ENCODE measurements at regions not wholly inside any gene's neighbourhood (a gene's known extent, or its start where the extent isn't known, plus 50 kb on each side); places are given as distances from the start of the nearest gene placed in this dataset.

DNA sequence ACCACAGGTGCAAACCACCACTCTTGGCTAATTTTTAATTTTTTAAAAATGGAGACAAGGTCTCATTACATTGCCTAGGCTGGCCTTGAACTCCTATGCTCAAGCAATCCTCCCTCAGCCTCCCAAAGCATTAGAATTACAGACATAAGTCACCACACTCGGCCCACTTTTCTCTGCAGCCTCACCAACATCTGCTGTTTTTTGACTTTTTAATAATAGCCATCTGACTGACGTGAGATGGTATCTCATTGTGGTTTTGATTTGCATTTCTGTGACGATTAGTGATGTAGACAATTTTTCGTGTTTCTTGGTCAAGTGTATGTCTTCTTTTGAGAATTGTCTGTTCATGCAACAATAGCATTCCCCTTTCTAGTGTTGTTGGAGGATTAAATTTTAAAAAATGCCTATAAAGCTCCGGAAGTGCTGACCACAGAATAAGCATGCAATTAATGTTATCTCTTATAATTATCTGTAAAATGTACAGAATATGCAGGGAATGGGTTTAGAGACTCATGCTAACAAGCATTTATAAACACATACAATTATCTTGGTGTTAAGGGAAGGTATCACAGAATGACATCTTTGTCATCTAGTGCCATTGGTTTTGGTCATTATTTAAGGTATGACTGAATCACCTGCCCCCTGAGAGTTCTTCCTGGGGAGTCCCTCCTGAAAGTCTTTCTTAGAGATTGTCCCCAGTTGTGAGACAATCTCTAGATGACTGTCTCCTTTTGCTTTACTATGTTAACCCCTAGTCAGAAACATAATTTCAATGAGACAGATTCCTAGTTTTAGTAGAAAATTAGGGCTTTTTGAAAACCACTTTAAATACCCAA lies 118.5 kb upstream of the SERTM1 start:
- TF ChIP-seq, protein P1, sequence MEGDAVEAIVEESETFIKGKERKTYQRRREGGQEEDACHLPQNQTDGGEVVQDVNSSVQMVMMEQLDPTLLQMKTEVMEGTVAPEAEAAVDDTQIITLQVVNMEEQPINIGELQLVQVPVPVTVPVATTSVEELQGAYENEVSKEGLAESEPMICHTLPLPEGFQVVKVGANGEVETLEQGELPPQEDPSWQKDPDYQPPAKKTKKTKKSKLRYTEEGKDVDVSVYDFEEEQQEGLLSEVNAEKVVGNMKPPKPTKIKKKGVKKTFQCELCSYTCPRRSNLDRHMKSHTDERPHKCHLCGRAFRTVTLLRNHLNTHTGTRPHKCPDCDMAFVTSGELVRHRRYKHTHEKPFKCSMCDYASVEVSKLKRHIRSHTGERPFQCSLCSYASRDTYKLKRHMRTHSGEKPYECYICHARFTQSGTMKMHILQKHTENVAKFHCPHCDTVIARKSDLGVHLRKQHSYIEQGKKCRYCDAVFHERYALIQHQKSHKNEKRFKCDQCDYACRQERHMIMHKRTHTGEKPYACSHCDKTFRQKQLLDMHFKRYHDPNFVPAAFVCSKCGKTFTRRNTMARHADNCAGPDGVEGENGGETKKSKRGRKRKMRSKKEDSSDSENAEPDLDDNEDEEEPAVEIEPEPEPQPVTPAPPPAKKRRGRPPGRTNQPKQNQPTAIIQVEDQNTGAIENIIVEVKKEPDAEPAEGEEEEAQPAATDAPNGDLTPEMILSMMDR (IDR thresholded peaks at IDR 0.05; ENCODE audit: insufficient read depth, low read depth, low read length): no peak
- ChIA-PET POLR2A (no interaction called here), CTCF (no interaction called here)

GRCh38 chr13:36559375-36559774 lies 114.4 kb upstream of the SERTM1 start:
- no peaks in the 10 kb centered on the region for H3K27me3 ChIP-seq (ENCODE audit: control insufficient read depth, insufficient read depth, low read length)
- no peak for DNase-seq (ENCODE audit: low read depth)
- H3K4me3 ChIP-seq (ENCODE audit: low read depth, low read length): no peak overlapping the region
- ChIA-PET CTCF (no interaction called here), POLR2A (no interaction called here)
- H3K36me3 ChIP-seq (ENCODE audit: control insufficient read depth, insufficient read depth, low read length): no peaks in the 10 kb centered on the region
- TF ChIP-seq, protein P1 (IDR thresholded peaks at IDR 0.05; ENCODE audit: insufficient read depth, low read depth, low read length): no peak

More for the DNA sequence above, 118.5 kb upstream of the SERTM1 start:
- H3K4me3 ChIP-seq (ENCODE audit: low read depth, low read length): no peak overlapping the region
- H3K27me3 ChIP-seq (ENCODE audit: control insufficient read depth, insufficient read depth, low read length): no peaks in the 10 kb centered on the region
- H3K36me3 ChIP-seq (ENCODE audit: control insufficient read depth, insufficient read depth, low read length): no peaks in the 10 kb centered on the region
- DNase-seq (ENCODE audit: low read depth): no peak

- Histone ChIP-seq H3K27me3 (ENCODE audit: control insufficient read depth, insufficient read depth, low read length) (no peaks in the 10 kb centered on the region), H3K4me3 (ENCODE audit: low read depth, low read length) (no peak overlapping the region), H3K36me3 (ENCODE audit: control insufficient read depth, insufficient read depth, low read length) (no peaks in the 10 kb centered on the region)
- no peak for DNase-seq (ENCODE audit: low read depth)
- TF ChIP-seq, protein P1 (IDR thresholded peaks at IDR 0.05; ENCODE audit: insufficient read depth, low read depth, low read length): no peak
- CTCF ChIA-PET: no interaction called here
- POLR2A ChIA-PET: no interaction called here
Measured at GRCh38 chr13:36567485-36567884, 106.3 kb upstream of the SERTM1 start.

- Histone ChIP-seq H3K36me3 (ENCODE audit: control insufficient read depth, insufficient read depth, low read length) (no peaks in the 10 kb centered on the region), H3K4me3 (ENCODE audit: low read depth, low read length) (no peak overlapping the region), H3K27me3 (ENCODE audit: control insufficient read depth, insufficient read depth, low read length) (no peaks in the 10 kb centered on the region)
- ChIA-PET POLR2A (no interaction called here), CTCF (no interaction called here)
- no peak for DNase-seq (ENCODE audit: low read depth)
- TF ChIP-seq, protein P1 (IDR thresholded peaks at IDR 0.05; ENCODE audit: insufficient read depth, low read depth, low read length): no peak
Measured at GRCh38 chr13:36570489-36570888, 103.3 kb upstream of the SERTM1 start.

DNA sequence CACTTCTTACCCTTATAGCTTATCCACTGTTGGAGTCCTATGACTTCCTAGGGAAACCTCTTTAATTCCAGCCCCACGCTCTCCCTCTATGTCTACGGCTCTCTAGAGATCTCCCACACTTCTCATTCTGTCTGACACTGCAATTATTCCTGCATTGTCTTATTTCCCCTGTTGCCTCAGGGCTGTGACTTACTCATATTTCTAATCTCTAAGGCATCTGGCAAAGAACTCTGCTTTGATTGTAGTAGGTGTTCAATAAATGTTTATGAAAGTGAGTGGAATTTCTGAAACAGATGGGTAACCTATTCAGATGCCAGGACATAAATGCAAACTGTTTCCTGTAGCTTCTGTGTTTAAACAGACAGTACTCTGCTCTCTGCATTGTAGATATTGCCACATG lies 102.4 kb upstream of the SERTM1 start:
- TF ChIP-seq, protein P1 (IDR thresholded peaks at IDR 0.05; ENCODE audit: insufficient read depth, low read depth, low read length): no peak
- no peak overlapping the region for H3K4me3 ChIP-seq (ENCODE audit: low read depth, low read length)
- ChIA-PET POLR2A (no interaction called here), CTCF (no interaction called here)
- H3K27me3 ChIP-seq (ENCODE audit: control insufficient read depth, insufficient read depth, low read length): no peaks in the 10 kb centered on the region
- H3K36me3 ChIP-seq (ENCODE audit: control insufficient read depth, insufficient read depth, low read length): no peaks in the 10 kb centered on the region
- DNase-seq (ENCODE audit: low read depth): no peak

Measured in BJ (cell line).